GM18873 (cell line): ENCODE measurements at regions not wholly inside any gene's neighbourhood (a gene's known extent, or its start where the extent isn't known, plus 50 kb on each side); places are given as distances from the start of the nearest gene placed in this dataset.
"Not testable (repeated sequence)": the region's sequence is repeated elsewhere in the genome, so short reads cannot be mapped to it uniquely, and the experiment has no call there.

Experiments
- ATAC-seq: cut with Tn5 transposase; IDR thresholded peaks from one replicate; pipeline ENCODE4 v1.9.1; 2021; ENCODE audit warnings: mild to moderate bottlenecking, moderate library complexity, moderate number of reproducible peaks; ENCODE audit not compliant: unreplicated experiment, low FRiP score

GRCh38 chr4:127414951-127415606, 217.7 kb upstream of the INTU start:
- no peak for ATAC-seq

DNA sequence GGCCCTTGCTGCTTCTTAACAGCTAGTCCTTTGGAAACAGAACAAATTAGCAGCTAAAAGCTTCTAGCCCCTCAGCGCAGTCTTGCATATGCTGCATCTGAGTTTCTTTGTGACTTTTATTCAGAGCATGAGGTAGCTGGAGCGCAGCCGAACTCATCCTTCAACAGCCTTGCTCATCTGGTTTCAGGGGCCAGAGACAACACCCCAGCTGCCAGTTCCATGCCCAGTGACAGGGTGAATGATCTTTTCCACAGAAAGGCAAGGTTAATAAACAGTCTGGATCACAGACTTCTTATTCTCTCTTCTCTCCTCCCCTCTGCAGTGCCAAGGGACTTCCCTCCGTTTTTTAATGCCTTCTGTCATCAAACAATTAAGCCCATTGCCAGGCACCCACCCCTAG, 216.6 kb upstream of the INTU start:
- ATAC-seq = no peak

- no peak for ATAC-seq
Observed at GRCh38 chr4:127417885-127418535, 214.7 kb upstream of the INTU start.

GRCh38 chr4:127419431-127419830, 213.3 kb upstream of the INTU start:
- no peak for ATAC-seq

DNA sequence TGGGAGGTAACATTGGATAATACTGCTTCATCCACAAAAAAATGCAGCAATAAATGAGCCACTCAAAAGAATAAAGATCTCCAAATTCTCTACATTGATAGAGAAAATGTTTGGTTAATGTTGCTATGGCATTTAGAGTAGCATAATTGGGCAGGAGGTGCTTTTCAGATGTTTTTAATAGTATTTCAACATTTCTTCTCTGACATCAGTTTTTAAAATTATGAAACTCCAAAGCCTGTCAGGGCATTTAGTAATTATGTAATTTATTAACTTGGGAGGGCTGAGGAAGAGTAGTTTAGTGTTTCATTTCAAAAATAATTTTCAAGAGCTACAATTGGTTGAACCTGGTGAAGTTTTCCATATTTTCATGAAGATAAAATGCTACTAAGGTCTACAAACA, 211.3 kb upstream of the INTU start:
- ATAC-seq = no peak

- no peak for ATAC-seq
Observed at GRCh38 chr4:127425202-127425845, 207.4 kb upstream of the INTU start.

DNA sequence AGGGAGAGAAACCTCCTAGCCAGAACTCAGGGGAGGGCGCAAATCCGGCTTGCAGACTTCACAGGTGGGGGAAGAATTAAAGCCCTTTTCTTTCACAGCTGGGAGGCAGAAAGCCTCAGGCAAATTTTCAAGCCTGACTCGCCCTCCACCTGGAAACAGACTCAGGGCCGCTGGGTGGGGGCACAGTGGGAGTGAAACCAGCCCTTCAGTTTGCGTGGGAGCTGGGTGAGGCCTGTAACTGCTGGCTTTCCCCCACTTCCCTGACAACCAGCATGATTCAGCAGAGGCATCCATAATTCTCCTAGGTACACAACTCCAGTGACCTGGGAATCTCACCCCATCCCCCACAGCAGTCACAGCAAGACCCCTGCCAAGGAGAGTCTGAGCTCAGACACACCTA, 206.9 kb upstream of the INTU start:
- no peak for ATAC-seq

DNA sequence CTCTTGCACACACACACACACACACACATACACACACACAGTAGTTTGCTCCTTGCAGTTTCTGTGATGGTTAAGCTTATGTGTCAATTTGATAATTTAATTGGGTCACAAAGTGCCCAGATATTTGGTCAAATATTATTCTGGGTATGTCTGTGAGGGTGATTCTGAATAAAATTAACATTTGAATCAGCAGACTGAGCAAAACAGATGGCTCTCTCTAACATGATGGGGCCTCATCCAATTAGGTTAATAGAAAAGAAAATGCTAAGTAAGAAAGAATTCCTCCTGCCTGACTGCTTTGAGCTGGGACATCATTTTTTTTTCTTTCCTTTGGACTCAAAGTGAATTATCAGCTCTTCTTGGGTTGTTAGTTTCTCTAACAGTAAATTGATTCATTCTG, 191.2 kb upstream of the INTU start:
- no peak for ATAC-seq

GRCh38 chr4:127445471-127445870, 187.3 kb upstream of the INTU start:
- ATAC-seq = no peak

DNA sequence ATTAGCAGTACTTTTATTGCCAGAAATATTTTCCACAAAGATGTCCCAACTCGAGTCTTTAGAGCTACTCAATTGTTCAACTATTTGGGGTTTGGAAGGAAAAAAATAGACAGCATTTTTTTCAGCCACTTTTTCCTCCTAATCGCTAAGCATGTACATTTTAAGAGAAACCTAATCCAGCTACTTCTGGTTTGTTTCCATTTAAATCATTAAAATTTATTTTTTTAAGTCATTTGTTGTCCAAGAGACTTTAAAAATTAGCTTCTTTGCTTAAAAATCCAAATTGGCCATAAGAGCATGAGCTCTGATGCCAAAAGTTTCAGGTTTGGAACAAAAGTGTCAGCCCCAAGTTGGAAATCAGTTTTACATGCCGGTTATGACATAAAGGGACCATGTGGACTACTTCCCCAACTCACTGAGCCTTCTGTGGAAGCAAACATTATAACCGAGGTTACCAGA, 186.3 kb upstream of the INTU start:
- ATAC-seq = no peak

DNA sequence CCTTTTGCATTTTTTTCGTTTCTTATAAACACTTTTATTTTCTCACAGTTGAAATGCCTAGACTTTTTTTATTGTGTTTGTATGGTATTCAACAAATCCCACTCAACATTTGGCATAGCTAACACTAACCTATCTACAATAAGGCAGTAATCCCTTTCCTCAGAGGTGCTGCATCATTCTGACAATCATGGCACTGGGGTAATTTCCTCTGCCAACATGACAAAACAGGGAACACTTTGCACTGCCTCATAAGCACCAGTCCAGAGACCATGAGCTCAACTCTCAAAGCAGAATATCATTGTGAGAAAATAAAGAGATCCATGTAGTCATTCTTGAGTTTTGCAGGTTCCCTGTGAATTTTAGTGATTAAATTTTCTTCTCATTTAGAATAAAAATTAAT, 183.8 kb upstream of the INTU start:
- ATAC-seq = no peak

DNA sequence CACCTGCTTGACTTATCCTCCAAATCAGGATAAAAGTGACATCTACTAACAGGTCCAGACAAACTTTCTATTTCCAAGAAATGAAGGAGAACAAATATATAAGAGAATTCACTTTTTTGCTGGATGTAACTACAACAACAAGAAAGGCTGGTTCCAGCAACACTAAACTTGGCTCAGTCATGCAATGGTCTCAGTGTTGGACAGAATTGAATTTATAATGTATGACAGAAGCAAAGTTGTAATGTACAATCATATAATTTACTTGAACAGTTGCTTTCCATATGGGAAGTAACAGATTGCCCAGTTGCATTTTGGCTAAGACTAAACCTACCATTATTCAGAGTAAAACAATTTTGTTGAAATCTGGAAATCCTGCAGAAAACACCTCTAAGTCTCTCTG, 183.3 kb upstream of the INTU start:
- no peak for ATAC-seq

DNA sequence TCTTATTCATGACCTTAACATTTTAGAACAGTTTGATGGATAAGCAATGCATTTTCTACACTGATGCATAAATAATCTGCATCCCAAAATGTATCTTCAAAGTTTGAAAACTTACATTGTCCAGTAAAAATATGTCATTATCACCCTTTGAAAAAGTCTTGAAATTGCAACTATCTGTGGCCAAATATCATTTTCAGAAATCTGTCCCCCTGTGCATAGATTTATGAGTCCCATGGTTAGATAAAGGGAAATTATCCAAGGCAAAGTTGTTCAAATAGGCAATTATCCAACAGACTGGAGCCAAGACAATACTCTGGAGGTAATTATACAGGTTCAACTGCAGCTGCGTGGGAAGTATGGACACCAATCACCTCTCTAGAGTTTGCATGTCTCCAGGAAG, 182.5 kb upstream of the INTU start:
- no peak for ATAC-seq

- no peak for ATAC-seq
Observed at GRCh38 chr4:127463883-127464282, 168.9 kb upstream of the INTU start.

- no peak for ATAC-seq
Observed at GRCh38 chr4:127469542-127469941, 163.2 kb upstream of the INTU start.

GRCh38 chr4:127469959-127470809, 162.6 kb upstream of the INTU start:
- ATAC-seq = no peak

DNA sequence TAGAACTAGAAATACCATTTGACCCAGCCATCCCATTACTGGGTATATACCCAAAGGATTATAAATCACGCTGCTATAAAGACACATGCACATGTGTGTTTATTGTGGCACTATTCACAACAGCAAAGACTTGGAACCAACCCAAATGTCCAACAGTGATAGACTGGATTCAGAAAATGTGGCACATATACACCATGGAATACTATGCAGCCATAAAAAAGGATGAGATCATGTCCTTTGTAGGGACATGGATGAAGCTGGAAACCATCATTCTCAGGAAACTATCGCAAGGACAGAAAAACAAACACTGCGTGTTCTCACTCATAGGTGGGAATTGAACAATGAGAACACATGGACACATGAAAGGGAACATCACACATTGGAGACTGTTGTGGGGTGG, 154.5 kb upstream of the INTU start:
- ATAC-seq = not testable (repeated sequence)

GRCh38 chr4:127479031-127479622, 153.6 kb upstream of the INTU start:
- no peak for ATAC-seq

GRCh38 chr4:127482049-127482448, 150.7 kb upstream of the INTU start:
- no peak for ATAC-seq

DNA sequence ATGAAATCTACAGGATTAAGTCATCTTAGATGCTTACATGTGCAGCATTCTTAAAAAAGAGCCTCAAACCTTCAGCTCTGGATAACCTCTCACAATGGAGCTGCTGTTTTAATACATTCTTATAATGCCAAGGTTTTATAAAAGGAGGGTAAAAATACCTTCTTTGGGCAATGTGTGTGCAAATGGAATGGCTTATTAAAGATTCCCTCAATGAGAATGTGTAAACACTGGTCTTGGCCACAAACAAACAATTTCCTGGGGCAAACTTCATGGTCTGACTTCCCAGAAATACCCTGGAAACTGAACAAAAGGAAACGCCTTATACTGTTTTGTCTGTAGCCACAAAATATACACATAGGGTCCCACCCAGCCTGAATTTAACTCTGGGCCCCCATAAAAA, 148.6 kb upstream of the INTU start:
- ATAC-seq = no peak

DNA sequence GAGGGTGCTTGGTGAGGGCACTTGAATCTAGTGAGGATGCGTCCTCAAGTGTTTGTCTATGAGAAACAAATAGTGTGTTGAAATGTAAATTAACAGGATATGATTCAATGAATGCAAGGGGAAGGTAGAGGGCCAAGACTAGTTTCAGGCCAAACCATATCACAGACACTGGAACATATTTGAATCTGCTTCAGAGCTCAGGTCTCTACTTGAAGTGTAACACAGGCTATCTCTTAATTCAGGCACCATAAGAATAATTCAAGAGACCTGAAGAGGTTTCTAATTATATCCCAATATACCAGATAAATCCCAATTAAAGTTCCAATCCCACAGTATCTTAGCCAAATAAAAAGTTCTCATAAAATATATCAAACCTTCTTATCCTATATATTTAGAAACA, 146.5 kb upstream of the INTU start:
- ATAC-seq = no peak
